GM18507 (cell line): ENCODE measurements at regions not wholly inside any gene's neighbourhood (a gene's known extent, or its start where the extent isn't known, plus 50 kb on each side); places are given as distances from the start of the nearest gene placed in this dataset.
"Not testable (repeated sequence)": the region's sequence is repeated elsewhere in the genome, so short reads cannot be mapped to it uniquely, and the experiment has no call there.

Source experiments
- DNase-seq: peaks from one replicate; pipeline ENCODE4 v3.0.0; 2011; ENCODE audit warnings: low read depth; ENCODE audit not compliant: insufficient read length; ENCODE audit errors: extremely low spot score
- FAIRE-seq: peaks from 2 replicates; lab custom pipeline; 2011; peaks lifted over from hg19 to GRCh38; lab: Jason Lieb, UNC

GRCh38 chr12:92987362-92987761 is 58.3 kb upstream of the EEA1 start:
- FAIRE-seq (no peak), DNase-seq (no peak)

- DNase-seq (no peak), FAIRE-seq (peak; percentile 98)
Observed at GRCh38 chr12:92987846-92988621, 58.9 kb upstream of the EEA1 start.

GRCh38 chr12:92988622-92989130 is 59.6 kb upstream of the EEA1 start:
- FAIRE-seq (no peak), DNase-seq (no peak)

- FAIRE-seq (peak; percentile 73), DNase-seq (no peak)
Observed at GRCh38 chr12:92989715-92990484, 60.8 kb upstream of the EEA1 start.

GRCh38 chr12:92991134-92991533 is 62.0 kb upstream of the EEA1 start:
- FAIRE-seq (no peak), DNase-seq (no peak)

- no peak for DNase-seq
- FAIRE-seq: no peak
Observed at GRCh38 chr12:92992041-92992440, 62.9 kb upstream of the EEA1 start.

GRCh38 chr12:92993259-92993658 is 64.2 kb upstream of the EEA1 start:
- DNase-seq (no peak), FAIRE-seq (no peak)

- FAIRE-seq: peak; percentile 92
- no peak for DNase-seq
Observed at GRCh38 chr12:92995258-92995903, 66.3 kb upstream of the EEA1 start.

GRCh38 chr12:93000026-93000425 is 70.9 kb upstream of the EEA1 start:
- DNase-seq: no peak
- no peak for FAIRE-seq

GRCh38 chr12:93001407-93001806 is 72.3 kb upstream of the EEA1 start:
- no peak for DNase-seq

GRCh38 chr12:93002293-93003054 is 73.4 kb upstream of the EEA1 start:
- no peak for FAIRE-seq
- no peak for DNase-seq

More at GRCh38 chr12:93001407-93001806, 72.3 kb upstream of the EEA1 start:
- no peak for FAIRE-seq

GRCh38 chr12:93003531-93004239 is 74.6 kb upstream of the EEA1 start:
- no peak for FAIRE-seq

GRCh38 chr12:93005928-93006392 is 76.9 kb upstream of the EEA1 start:
- FAIRE-seq (no peak), DNase-seq (no peak)

More at GRCh38 chr12:93003531-93004239, 74.6 kb upstream of the EEA1 start:
- DNase-seq: no peak

- FAIRE-seq: no peak
- no peak for DNase-seq
Observed at GRCh38 chr12:93006471-93007208, 77.5 kb upstream of the EEA1 start.

- no peak for FAIRE-seq
- no peak for DNase-seq
Observed at GRCh38 chr12:93007544-93007943, 78.4 kb upstream of the EEA1 start.

- no peak for DNase-seq
- FAIRE-seq: peak; percentile 78
Observed at GRCh38 chr12:93008044-93008778, 79.1 kb upstream of the EEA1 start.

GRCh38 chr12:93008880-93009279 is 79.8 kb upstream of the EEA1 start:
- FAIRE-seq, DNase-seq: not testable (repeated sequence)
